ENCODE measurements at regions not wholly inside any gene's neighbourhood (a gene's known extent, or its start where the extent isn't known, plus 50 kb on each side); places are given as distances from the start of the nearest gene placed in this dataset.
"Not testable (repeated sequence)": the region's sequence is repeated elsewhere in the genome, so short reads cannot be mapped to it uniquely, and the experiment has no call there.

- peak; percentile 54 for DNase-seq
Measured at GRCh38 chr1:238991765-238992495, 394.4 kb upstream of the CHRM3 start.

GRCh38 chr1:238985312-238985711 lies 401.1 kb upstream of the CHRM3 start:
- DNase-seq = no peak

- DNase-seq = no peak
Measured at GRCh38 chr1:238982736-238983135, 403.6 kb upstream of the CHRM3 start.

GRCh38 chr1:238981317-238981933 lies 404.9 kb upstream of the CHRM3 start:
- DNase-seq = no peak

- no peak for DNase-seq
Measured at GRCh38 chr1:238980053-238980452, 406.3 kb upstream of the CHRM3 start.

GRCh38 chr1:238964631-238965030 lies 421.7 kb upstream of the CHRM3 start:
- DNase-seq = no peak

GRCh38 chr1:238962941-238963340 lies 423.4 kb upstream of the CHRM3 start:
- DNase-seq = peak; percentile 30

GRCh38 chr1:238961790-238962189 lies 424.6 kb upstream of the CHRM3 start:
- DNase-seq = peak; percentile 22

- DNase-seq = no peak
Measured at GRCh38 chr1:238960071-238960470, 426.3 kb upstream of the CHRM3 start.

GRCh38 chr1:238955934-238956333 lies 430.4 kb upstream of the CHRM3 start:
- DNase-seq = no peak

- peak; percentile 11 for DNase-seq
Measured at GRCh38 chr1:238954865-238955264, 431.5 kb upstream of the CHRM3 start.

GRCh38 chr1:238953448-238954010 lies 432.8 kb upstream of the CHRM3 start:
- no peak for DNase-seq

- DNase-seq = peak; percentile 70
Measured at GRCh38 chr1:238951809-238952208, 434.6 kb upstream of the CHRM3 start.

- DNase-seq = no peak
Measured at GRCh38 chr1:238950784-238951183, 435.6 kb upstream of the CHRM3 start.

- DNase-seq = no peak
Measured at GRCh38 chr1:238950017-238950416, 436.4 kb upstream of the CHRM3 start.

- DNase-seq = no peak
Measured at GRCh38 chr1:238944028-238944427, 442.3 kb upstream of the CHRM3 start.

GRCh38 chr1:238927899-238928298 lies 458.5 kb upstream of the CHRM3 start:
- DNase-seq = no peak

GRCh38 chr1:238916828-238917227 lies 469.5 kb upstream of the CHRM3 start:
- DNase-seq = no peak

- DNase-seq = no peak
Measured at GRCh38 chr1:238914346-238914745, 472.0 kb upstream of the CHRM3 start.

GRCh38 chr1:238913210-238913609 lies 473.2 kb upstream of the CHRM3 start:
- DNase-seq = no peak

- no peak for DNase-seq
Measured at GRCh38 chr1:238912148-238912547, 474.2 kb upstream of the CHRM3 start.

GRCh38 chr1:238902752-238903151 lies 483.6 kb upstream of the CHRM3 start:
- not testable (repeated sequence) for DNase-seq

GRCh38 chr1:238900334-238900865 lies 486.0 kb upstream of the CHRM3 start:
- DNase-seq = no peak

- DNase-seq = no peak
Measured at GRCh38 chr1:238898856-238899255, 487.5 kb upstream of the CHRM3 start.

Data from NCI-H82 (cell line).